CD4-positive, alpha-beta memory T cell (primary cell): ENCODE measurements at regions not wholly inside any gene's neighbourhood (a gene's known extent, or its start where the extent isn't known, plus 50 kb on each side); places are given as distances from the start of the nearest gene placed in this dataset.

Experiments used
- CTCF ChIA-PET: fragments of 350-600 bp; sonication (Branson Sonifier 250); formaldehyde crosslinking; loops from one replicate; lab custom pipeline; 2021; ENCODE audit warnings: inconsistent platforms; ENCODE audit not compliant: partially characterized antibody; lab: Charles Lee
- POLR2A ChIA-PET: fragments of 350-600 bp; sonication (Branson Sonifier 250); formaldehyde crosslinking; loops from one replicate; lab custom pipeline; 2021; ENCODE audit not compliant: partially characterized antibody; lab: Charles Lee
- DNase-seq, 5 donors: peaks; one replicate each; pipeline versions ENCODE4 v3.0.0 to v3.0.0-alpha.2; 2020 to 2022; ENCODE audit warnings: mixed read lengths in 1 of 5
- H3K27ac ChIP-seq: one replicate; pipeline ENCODE4 v1.7.0; 2013; ENCODE audit warnings: low read depth, low read length
- H3K27me3 ChIP-seq: 2 replicates; pipeline ENCODE4 v1.7.0; 2013; ENCODE audit warnings: mild to moderate bottlenecking, low read length, moderate library complexity; ENCODE audit not compliant: insufficient read depth
- H3K36me3 ChIP-seq: 2 replicates; pipeline ENCODE4 v1.7.0; 2013; ENCODE audit warnings: mild to moderate bottlenecking, low read length, moderate library complexity; ENCODE audit not compliant: insufficient read depth
- H3K4me1 ChIP-seq: 2 replicates; pipeline ENCODE4 v1.7.0; 2013; ENCODE audit warnings: mild to moderate bottlenecking, low read length, moderate library complexity; ENCODE audit not compliant: insufficient read depth
- H3K4me3 ChIP-seq, 2 donors: one replicate each; pipeline ENCODE4 v1.7.0; 2013; ENCODE audit warnings: low read length in 2 of 2, mild to moderate bottlenecking in 1 of 2
- H3K9me3 ChIP-seq, 2 donors: one replicate each; pipeline ENCODE4 v1.7.0; 2013; ENCODE audit warnings: low read length in 2 of 2, control low read depth in 1 of 2; ENCODE audit not compliant: control insufficient read depth in 1 of 2
- H3K27ac Mint-ChIP-seq, 7 donors: one replicate each; pipeline ENCODE4 v1.8.0; 2020 to 2021; ENCODE audit warnings: mixed read lengths in 7 of 7, mild to moderate bottlenecking in 6 of 7, inconsistent platforms in 3 of 7, moderate library complexity in 3 of 7
- H3K27me3 Mint-ChIP-seq, 2 donors: one replicate each; pipeline ENCODE4 v1.8.0; 2020 to 2021; ENCODE audit warnings: mixed read lengths in 2 of 2
- H3K36me3 Mint-ChIP-seq, 2 donors: one replicate each; pipeline ENCODE4 v1.8.0; 2020 to 2021; ENCODE audit warnings: mixed read lengths in 2 of 2, inconsistent platforms in 1 of 2, mild to moderate bottlenecking in 1 of 2
- H3K4me1 Mint-ChIP-seq, 4 donors: one replicate each; pipeline ENCODE4 v1.8.0; 2020 to 2021; ENCODE audit warnings: mixed read lengths in 4 of 4, mild to moderate bottlenecking in 1 of 4
- H3K4me3 Mint-ChIP-seq, 8 donors: one replicate each; pipeline ENCODE4 v1.8.0; 2020 to 2021; ENCODE audit warnings: mixed read lengths in 8 of 8, mild to moderate bottlenecking in 7 of 8, moderate library complexity in 6 of 8, inconsistent platforms in 3 of 8
- H3K9me3 Mint-ChIP-seq, 8 donors: one replicate each; pipeline ENCODE4 v1.8.0; 2020 to 2021; ENCODE audit warnings: mixed read lengths in 8 of 8, mild to moderate bottlenecking in 5 of 8, inconsistent platforms in 3 of 8, moderate library complexity in 1 of 8
- intact Hi-C: fragments of 100-400 bp; cut with micrococcal nuclease; formaldehyde crosslinking; loops from one replicate; pipeline ENCODE4 v1.15.1; 2023

DNA sequence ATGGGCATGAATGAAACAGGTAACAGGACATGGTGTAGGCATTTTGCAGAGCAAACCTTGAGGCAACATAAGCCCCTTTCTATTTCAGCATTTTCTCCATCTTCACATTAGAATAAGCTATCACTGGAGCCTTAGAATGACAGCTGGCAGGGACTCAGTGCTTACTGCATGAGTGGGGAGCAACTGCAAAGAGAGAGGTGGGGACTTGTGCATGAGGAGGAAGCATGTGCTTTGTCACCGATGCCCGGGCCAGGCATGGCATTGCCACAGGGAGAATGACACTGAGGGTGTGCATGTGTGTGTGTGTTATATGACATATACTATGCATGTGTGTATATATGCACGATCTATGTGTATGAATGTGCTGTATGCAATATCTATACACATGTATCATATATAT, 258.2 kb upstream of the RAB6C start:
- H3K36me3 ChIP-seq = no peaks in the 10 kb centered on the region
- Mint-ChIP-seq H3K9me3 (peaks cover 0 to 2% (median 0%) of the 10 kb centered on the region in 8 donors), H3K4me1 (no peaks in the 10 kb centered on the region), H3K27ac (no peak overlapping the region), H3K4me3 (no peak overlapping the region), H3K36me3 (no peaks in the 10 kb centered on the region), H3K27me3 (peaks cover 0 to 3% of the 10 kb centered on the region in 2 donors)
- H3K27me3 ChIP-seq = no peaks in the 10 kb centered on the region
- H3K9me3 ChIP-seq = no peaks in the 10 kb centered on the region
- no peak overlapping the region for H3K27ac ChIP-seq
- ChIA-PET POLR2A (no interaction called here), CTCF (no interaction called here)
- no peak overlapping the region for H3K4me3 ChIP-seq
- no peak for DNase-seq
- H3K4me1 ChIP-seq = no peaks in the 10 kb centered on the region
- intact Hi-C loops = no loop called here

DNA sequence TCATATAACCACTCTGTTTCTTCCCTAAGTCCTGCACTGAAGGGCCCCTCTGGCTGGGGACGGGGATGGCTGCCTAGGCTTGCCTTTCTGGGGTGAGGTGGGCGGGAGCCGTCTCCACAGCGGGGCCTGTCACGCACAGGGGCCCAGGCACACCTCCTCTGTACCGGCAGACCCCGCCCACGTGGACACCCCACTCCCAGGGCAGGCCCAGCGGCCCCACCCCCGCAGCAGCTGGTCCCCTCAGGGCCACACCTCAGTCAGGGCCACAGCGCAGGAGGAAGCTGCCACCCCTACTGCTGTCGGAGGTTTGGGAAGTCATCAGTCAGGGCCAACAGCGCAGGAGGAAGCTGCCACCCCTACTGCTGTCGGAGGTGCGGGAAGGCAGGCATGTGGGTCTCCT, 257.6 kb upstream of the RAB6C start:
- H3K27ac ChIP-seq = no peak overlapping the region
- H3K27me3 Mint-ChIP-seq = peaks cover 0 to 3% of the 10 kb centered on the region in 2 donors
- no peak for DNase-seq
- no peaks in the 10 kb centered on the region for H3K36me3 ChIP-seq
- H3K27me3 ChIP-seq = no peaks in the 10 kb centered on the region
- H3K27ac Mint-ChIP-seq = no peak overlapping the region
- ChIA-PET CTCF (no interaction called here), POLR2A (no interaction called here)
- H3K4me1 ChIP-seq = no peaks in the 10 kb centered on the region
- no peaks in the 10 kb centered on the region for H3K9me3 ChIP-seq
- intact Hi-C loops = no loop called here
- H3K36me3 Mint-ChIP-seq = no peaks in the 10 kb centered on the region
- H3K4me1 Mint-ChIP-seq = no peaks in the 10 kb centered on the region
- H3K4me3 ChIP-seq = no peak overlapping the region
- no peak overlapping the region for H3K4me3 Mint-ChIP-seq
- H3K9me3 Mint-ChIP-seq = no peaks in the 10 kb centered on the region

DNA sequence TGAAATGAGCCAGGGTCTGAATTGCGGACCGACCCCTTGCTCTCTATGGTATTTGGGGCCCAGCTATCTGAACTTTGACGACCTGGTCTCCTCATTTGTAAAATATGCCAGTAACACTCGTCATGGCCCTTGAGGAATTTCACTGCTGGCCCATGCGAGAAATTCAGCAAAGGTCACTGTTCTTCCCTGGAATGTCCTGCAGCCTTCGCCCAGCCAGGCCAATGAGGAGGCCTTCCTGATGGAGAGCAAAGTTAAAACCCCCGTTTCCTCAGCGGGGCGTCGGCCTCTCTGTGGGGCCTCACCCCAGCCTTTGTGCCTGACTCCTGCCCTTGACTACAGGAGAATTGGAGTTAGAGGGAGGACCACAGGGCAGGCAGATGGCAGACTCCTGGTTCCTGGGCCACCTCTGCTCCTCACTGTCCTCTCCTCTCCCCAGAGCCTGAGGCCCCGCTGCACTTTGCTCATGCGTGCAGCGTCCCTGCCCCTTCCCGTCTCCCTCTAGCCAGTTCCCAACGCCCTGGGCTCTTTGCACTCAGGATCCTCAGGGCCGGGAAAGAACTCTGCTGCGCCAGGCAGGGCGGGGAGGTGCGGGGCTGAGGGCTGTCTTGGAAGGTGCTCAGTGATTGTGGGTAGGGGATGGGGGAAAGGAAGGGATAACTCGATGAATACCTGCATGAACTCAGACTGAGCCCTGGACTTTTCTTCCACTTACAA, 257.0 kb upstream of the RAB6C start:
- ChIA-PET CTCF (no interaction called here), POLR2A (no interaction called here)
- H3K27me3 ChIP-seq = no peaks in the 10 kb centered on the region
- H3K36me3 ChIP-seq = no peaks in the 10 kb centered on the region
- H3K4me1 ChIP-seq = no peaks in the 10 kb centered on the region
- no peaks in the 10 kb centered on the region for H3K9me3 ChIP-seq
- DNase-seq = no peak
- H3K27ac Mint-ChIP-seq = no peak overlapping the region
- no peak overlapping the region for H3K4me3 ChIP-seq
- intact Hi-C loops = no loop called here
- H3K27ac ChIP-seq = no peak overlapping the region
- H3K27me3 Mint-ChIP-seq = peaks cover 0 to 3% of the 10 kb centered on the region in 2 donors
- H3K4me1 Mint-ChIP-seq = no peaks in the 10 kb centered on the region
- H3K4me3 Mint-ChIP-seq = no peak overlapping the region
- no peaks in the 10 kb centered on the region for H3K36me3 Mint-ChIP-seq
- H3K9me3 Mint-ChIP-seq = peaks cover 0 to under 1% (median 0%) of the 10 kb centered on the region in 8 donors

DNA sequence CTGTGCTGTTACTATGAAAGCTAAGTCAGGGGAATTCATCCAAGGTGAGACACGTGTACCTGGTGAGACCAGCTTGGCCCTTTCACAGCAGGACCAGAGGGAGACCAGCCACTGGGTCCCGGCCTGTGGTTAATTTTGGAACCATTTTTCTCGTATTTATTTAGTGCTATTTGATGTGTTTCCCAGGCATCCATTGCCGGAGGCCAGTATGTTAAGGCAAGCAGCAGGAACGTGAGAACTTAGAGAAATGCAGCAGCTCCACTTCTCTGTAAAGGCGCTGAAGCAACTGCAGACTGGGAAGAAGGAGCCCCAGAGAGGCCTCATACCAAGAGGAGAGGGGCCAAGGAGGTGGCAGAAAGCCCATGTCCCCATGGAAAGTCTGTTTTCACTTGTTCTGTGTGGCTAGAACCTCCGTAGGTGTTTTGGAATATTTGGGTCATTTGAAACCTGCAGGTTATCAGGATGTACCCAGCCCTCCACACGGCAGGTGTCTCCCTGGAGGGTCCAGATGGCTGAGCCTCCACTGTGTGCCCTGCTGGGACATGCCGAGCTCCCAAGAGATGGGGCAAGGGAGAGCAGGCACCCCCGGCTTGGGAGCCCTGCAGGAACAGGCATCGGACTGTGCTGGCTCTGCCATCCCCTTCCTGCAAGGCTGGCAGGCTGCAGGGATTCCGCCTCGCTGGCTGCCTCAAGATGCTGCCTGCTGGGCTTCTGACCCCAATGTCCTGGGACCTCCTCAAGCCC, 256.0 kb upstream of the RAB6C start:
- peaks cover 0 to 3% of the 10 kb centered on the region in 2 donors for H3K27me3 Mint-ChIP-seq
- H3K27ac Mint-ChIP-seq = no peak overlapping the region
- Histone ChIP-seq H3K36me3 (no peaks in the 10 kb centered on the region), H3K4me3 (no peak overlapping the region), H3K27me3 (no peaks in the 10 kb centered on the region), H3K27ac (no peak overlapping the region), H3K9me3 (no peaks in the 10 kb centered on the region), H3K4me1 (no peaks in the 10 kb centered on the region)
- H3K36me3 Mint-ChIP-seq = no peaks in the 10 kb centered on the region
- intact Hi-C loops = no loop called here
- H3K4me1 Mint-ChIP-seq = no peaks in the 10 kb centered on the region
- POLR2A ChIA-PET = no interaction called here
- no peak for DNase-seq
- H3K9me3 Mint-ChIP-seq = peaks cover 0 to 2% (median 0%) of the 10 kb centered on the region in 8 donors
- CTCF ChIA-PET = no interaction called here
- H3K4me3 Mint-ChIP-seq = no peak overlapping the region

DNA sequence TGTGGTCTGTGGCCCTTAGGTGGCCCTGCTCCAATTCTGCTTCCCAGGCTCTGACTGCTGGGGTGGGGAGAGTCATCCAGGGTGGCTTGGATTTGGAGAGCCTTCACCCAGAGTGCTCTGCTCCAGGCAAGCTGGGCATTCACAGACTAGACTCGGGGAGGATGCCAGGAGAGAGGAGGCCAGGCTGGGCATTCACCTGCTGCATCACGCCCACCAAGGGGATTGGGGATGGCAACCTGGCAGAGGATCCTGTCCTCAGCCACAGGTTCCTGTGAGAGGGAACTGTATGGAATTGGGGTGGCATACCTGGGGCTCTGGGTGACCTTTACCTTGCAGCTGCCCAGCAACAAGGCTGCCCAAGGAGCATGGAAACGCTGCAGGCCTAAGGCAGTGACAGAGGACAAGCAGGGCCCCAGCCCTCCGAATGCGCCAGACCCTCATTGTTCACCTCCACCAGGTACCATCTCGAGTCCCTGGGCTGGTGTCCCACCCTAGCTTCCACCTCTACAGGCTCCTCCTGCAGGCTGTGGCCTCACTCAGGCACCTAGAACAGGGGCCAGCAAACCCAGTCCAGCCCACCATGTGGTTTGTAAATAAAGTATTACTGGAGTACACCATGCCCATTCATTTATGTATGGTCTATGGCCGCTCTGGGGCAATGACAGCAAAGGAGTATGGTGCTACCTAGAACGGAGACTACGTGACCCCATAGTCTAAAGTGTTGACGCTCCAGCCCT, 255.3 kb upstream of the RAB6C start:
- Histone ChIP-seq H3K4me3 (no peak overlapping the region), H3K27ac (no peak overlapping the region), H3K4me1 (no peaks in the 10 kb centered on the region), H3K27me3 (no peaks in the 10 kb centered on the region), H3K36me3 (no peaks in the 10 kb centered on the region), H3K9me3 (no peaks in the 10 kb centered on the region)
- H3K36me3 Mint-ChIP-seq = no peaks in the 10 kb centered on the region
- H3K9me3 Mint-ChIP-seq = peaks cover 0 to 2% (median 0%) of the 10 kb centered on the region in 8 donors
- no peak overlapping the region for H3K4me3 Mint-ChIP-seq
- ChIA-PET CTCF (no interaction called here), POLR2A (no interaction called here)
- DNase-seq = no peak
- no peaks in the 10 kb centered on the region for H3K4me1 Mint-ChIP-seq
- intact Hi-C loops = no loop called here
- H3K27me3 Mint-ChIP-seq = peaks cover 0 to 3% of the 10 kb centered on the region in 2 donors
- no peak overlapping the region for H3K27ac Mint-ChIP-seq

DNA sequence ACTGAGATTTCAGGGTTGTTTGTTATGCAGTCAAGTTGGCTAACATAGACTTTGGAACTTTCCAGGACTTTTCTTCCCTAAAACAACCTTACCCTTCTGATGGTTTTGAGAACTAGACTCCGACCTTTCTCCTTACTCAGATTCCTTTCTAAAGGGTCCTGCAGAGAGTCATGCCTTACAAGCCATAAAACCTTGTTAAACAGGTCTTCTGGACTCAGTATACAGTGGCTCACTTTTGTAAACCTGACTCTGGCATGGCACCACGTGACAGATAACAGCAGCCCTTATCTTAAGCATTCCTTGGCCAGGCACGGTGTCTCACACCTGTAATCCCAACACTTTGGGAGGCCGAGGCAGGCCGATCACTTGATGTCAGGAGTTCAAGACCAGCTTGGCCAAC, 253.2 kb upstream of the RAB6C start:
- intact Hi-C loops = no loop called here
- CTCF ChIA-PET = no interaction called here
- Mint-ChIP-seq H3K4me1 (no peaks in the 10 kb centered on the region), H3K9me3 (peaks cover 0 to 2% (median 0%) of the 10 kb centered on the region in 8 donors), H3K27me3 (no peaks in the 10 kb centered on the region), H3K36me3 (no peaks in the 10 kb centered on the region), H3K4me3 (no peak overlapping the region), H3K27ac (no peak overlapping the region)
- no peaks in the 10 kb centered on the region for H3K9me3 ChIP-seq
- no peaks in the 10 kb centered on the region for H3K36me3 ChIP-seq
- no peaks in the 10 kb centered on the region for H3K27me3 ChIP-seq
- POLR2A ChIA-PET = no interaction called here
- H3K4me1 ChIP-seq = no peaks in the 10 kb centered on the region
- no peak overlapping the region for H3K27ac ChIP-seq
- H3K4me3 ChIP-seq = no peak overlapping the region
- DNase-seq = no peak

DNA sequence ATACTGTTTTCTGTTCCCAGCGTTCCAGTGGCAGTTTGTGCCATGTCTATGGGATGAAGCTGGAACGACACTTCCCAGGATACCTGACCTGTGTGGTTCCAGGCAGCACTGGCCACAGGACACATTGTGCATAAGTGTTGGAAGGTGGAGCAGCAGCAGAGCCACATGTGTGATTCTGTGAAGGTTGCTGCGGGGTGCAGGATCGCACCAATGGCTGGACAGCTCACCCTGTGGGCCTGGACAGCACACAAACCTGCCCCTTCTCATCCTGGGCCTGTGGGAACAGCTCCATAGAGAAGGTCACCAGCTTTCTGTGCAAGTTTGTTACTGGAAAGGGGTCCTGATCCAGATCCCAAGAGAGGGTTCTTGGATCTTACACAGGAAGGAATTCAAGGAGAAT, 252.2 kb upstream of the RAB6C start:
- H3K4me3 Mint-ChIP-seq = no peak overlapping the region

More for the DNA sequence above, 252.2 kb upstream of the RAB6C start:
- H3K27ac Mint-ChIP-seq = no peak overlapping the region
- no peaks in the 10 kb centered on the region for H3K27me3 Mint-ChIP-seq
- Histone ChIP-seq H3K27me3 (no peaks in the 10 kb centered on the region), H3K36me3 (no peaks in the 10 kb centered on the region), H3K4me3 (no peak overlapping the region), H3K27ac (no peak overlapping the region), H3K9me3 (no peaks in the 10 kb centered on the region), H3K4me1 (no peaks in the 10 kb centered on the region)
- DNase-seq = no peak
- H3K9me3 Mint-ChIP-seq = peaks cover 0 to 2% (median 0%) of the 10 kb centered on the region in 8 donors
- CTCF ChIA-PET = no interaction called here
- intact Hi-C loops = no loop called here
- H3K4me1 Mint-ChIP-seq = no peaks in the 10 kb centered on the region
- no peaks in the 10 kb centered on the region for H3K36me3 Mint-ChIP-seq
- POLR2A ChIA-PET = no interaction called here
